HCT116 (cell line): ENCODE measurements at regions not wholly inside any gene's neighbourhood (a gene's known extent, or its start where the extent isn't known, plus 50 kb on each side); places are given as distances from the start of the nearest gene placed in this dataset.

Experiments used
- ATAC-seq: fragments of 200-7000 bp; cut with Tn5 transposase; 2 replicates; pipeline ENCODE4 v1.9.1; 2020; ENCODE audit warnings: mild to moderate bottlenecking, moderate library complexity
- BruUV-seq: library from RNA; stranded (reverse); fragments of 400-500 nt; replicated peaks from 2 replicates; lab custom pipeline; 2021; lab: Mats Ljungman, UMichigan
- CTCF ChIA-PET: fragments of 300-600 bp; sonication (Branson Sonifier 250); formaldehyde crosslinking; loops from one replicate; lab custom pipeline; 2021; ENCODE audit warnings: antibody characterized with exemption; lab: Charles Lee
- POLR2A ChIA-PET: fragments of 300-600, 350-600 bp; sonication (Branson Sonifier 250); formaldehyde crosslinking; loops from one replicate; lab custom pipeline; 2021; ENCODE audit warnings: antibody characterized with exemption; lab: Charles Lee
- RAD21 ChIA-PET, 2 experiments: fragments of 300-600 bp; sonication (Branson Sonifier 250); formaldehyde crosslinking; loops; one replicate each; lab custom pipeline; 2023; ENCODE audit warnings: low total read pairs in 2 of 2; ENCODE audit not compliant: uncharacterized antibody in 2 of 2, unreplicated experiment in 2 of 2, low non-redundant PET in 1 of 2; lab: Charles Lee
- DNase-seq: peaks from one replicate; pipeline ENCODE4 v3.0.0-alpha.2; 2010; ENCODE audit warnings: low read depth, low spot score
- H2AFZ ChIP-seq: fragments of 200-600 bp; shearing (Covaris generic), sonication (generic); 2 replicates; pipeline ENCODE4 v1.6.1; 2017; ENCODE audit warnings: low read depth, mixed run types, mixed read lengths, antibody characterized with exemption, low read length; ENCODE audit not compliant: poor library complexity, severe bottlenecking
- H3K27ac ChIP-seq: 2 replicates; pipeline ENCODE4 v1.5.1; 2012; ENCODE audit warnings: low read depth, low read length
- H3K27me3 ChIP-seq: fragments of 200-600 bp; sonication (generic); 2 replicates; pipeline ENCODE4 v1.6.1; 2016; ENCODE audit warnings: mixed run types, low read length, mixed read lengths; ENCODE audit not compliant: insufficient read depth
- H3K36me3 ChIP-seq, 2 experiments: fragments of 200-500 bp in 1 of 2; fragments of 200-600 bp in 1 of 2; sonication (Bioruptor generic) in 1 of 2; sonication (generic) in 1 of 2; 2 replicates each; pipeline versions ENCODE4 v1.5.1 to v1.6.1; 2014 to 2016; ENCODE audit warnings: low read length in 2 of 2, inconsistent platforms in 1 of 2, mixed read lengths in 1 of 2, mixed run types in 1 of 2; ENCODE audit not compliant: insufficient read depth in 2 of 2, control insufficient read depth in 1 of 2
- H3K4me1 ChIP-seq, 2 experiments: fragments of 200-600 bp in 1 of 2; sonication (generic) in 1 of 2; 2 replicates each; pipeline versions ENCODE4 v1.5.1 to v1.6.1; 2012 to 2017; ENCODE audit warnings: low read length in 2 of 2, inconsistent platforms in 1 of 2, mild to moderate bottlenecking in 1 of 2, mixed read lengths in 1 of 2, mixed run types in 1 of 2, moderate library complexity in 1 of 2; ENCODE audit not compliant: insufficient read depth in 2 of 2, control insufficient read depth in 1 of 2
- H3K4me2 ChIP-seq: fragments of 200-600 bp; sonication (generic); 2 replicates; pipeline ENCODE4 v1.6.1; 2017; ENCODE audit warnings: mixed run types, low read length, mixed read lengths
- H3K4me3 ChIP-seq, 2 experiments: fragments of 200-600 bp in 1 of 2; sonication (generic) in 1 of 2; replicated peaks in 1 of 2; 2 replicates each; pipeline ENCODE4 v1.5.1; 2011 to 2016; ENCODE audit warnings: low read length in 2 of 2, control low read depth in 1 of 2, low read depth in 1 of 2, mild to moderate bottlenecking in 1 of 2, mixed read lengths in 1 of 2, mixed run types in 1 of 2
- H3K79me2 ChIP-seq: fragments of 200-600 bp; sonication (generic); 2 replicates; pipeline ENCODE4 v1.6.1; 2017; ENCODE audit warnings: mild to moderate bottlenecking, mixed run types, low read length, moderate library complexity, mixed read lengths; ENCODE audit not compliant: insufficient read depth
- H3K9ac ChIP-seq: fragments of 200-600 bp; sonication (generic); 2 replicates; pipeline ENCODE4 v1.6.1; 2016; ENCODE audit warnings: low read length, mixed read lengths
- H3K9me2 ChIP-seq: fragments of 200-600 bp; sonication (generic), shearing (Covaris generic); 2 replicates; pipeline ENCODE4 v1.6.1; 2017; ENCODE audit warnings: mixed run types, mild to moderate bottlenecking, moderate library complexity; ENCODE audit not compliant: insufficient read depth
- H3K9me3 ChIP-seq, 2 experiments: fragments of 200-500 bp in 1 of 2; fragments of 200-600 bp in 1 of 2; sonication (Bioruptor generic) in 1 of 2; sonication (generic) in 1 of 2; 2 replicates each; pipeline ENCODE4 v1.6.1; 2014 to 2017; ENCODE audit warnings: low read length in 2 of 2, mixed read lengths in 2 of 2, inconsistent platforms in 1 of 2, low read depth in 1 of 2, mild to moderate bottlenecking in 1 of 2, mixed run types in 1 of 2, moderate library complexity in 1 of 2; ENCODE audit not compliant: control insufficient read depth in 1 of 2, insufficient read depth in 1 of 2
- H4K20me1 ChIP-seq: fragments of 200-600 bp; sonication (generic), shearing (Covaris generic); 2 replicates; pipeline ENCODE4 v1.6.1; 2017; ENCODE audit warnings: mixed run types, mild to moderate bottlenecking, moderate library complexity; ENCODE audit not compliant: insufficient read depth
- CBX3 ChIP-seq: IDR thresholded peaks from 2 replicates; pipeline ENCODE4 v1.6.1; 2012; ENCODE audit warnings: low read depth
- CEBPB ChIP-seq: IDR thresholded peaks from 2 replicates; pipeline ENCODE4 v1.6.1; 2012; ENCODE audit warnings: low read depth
- ELF1 ChIP-seq: IDR thresholded peaks from 2 replicates; pipeline ENCODE4 v1.6.1; 2012; ENCODE audit warnings: low read depth, borderline replicate concordance
- EZH2phosphoT487 ChIP-seq: fragments of 200-600 bp; IDR thresholded peaks from 2 replicates; pipeline ENCODE4 v1.6.1; 2018; ENCODE audit warnings: antibody characterized with exemption, borderline replicate concordance
- FOSL1 ChIP-seq: IDR thresholded peaks from 2 replicates; pipeline ENCODE4 v1.6.1; 2012; ENCODE audit warnings: low read depth
- POLR2A ChIP-seq: IDR thresholded peaks from 2 replicates; pipeline ENCODE4 v1.7.0; 2011; ENCODE audit warnings: borderline replicate concordance; ENCODE audit not compliant: insufficient read depth, insufficient read length; ENCODE audit errors: extremely low read depth
- RAD21 ChIP-seq: IDR thresholded peaks from 2 replicates; pipeline ENCODE4 v1.6.1; 2012; ENCODE audit warnings: low read depth, mild to moderate bottlenecking
- REST ChIP-seq: IDR thresholded peaks from 2 replicates; pipeline ENCODE4 v1.6.1; 2012; ENCODE audit warnings: low read depth
- SIN3A ChIP-seq: IDR thresholded peaks from 2 replicates; pipeline ENCODE4 v1.6.1; 2012; ENCODE audit warnings: low read depth
- SP1 ChIP-seq: IDR thresholded peaks from 2 replicates; pipeline ENCODE4 v1.6.1; 2012; ENCODE audit warnings: low read depth
- SRF ChIP-seq: IDR thresholded peaks from 2 replicates; pipeline ENCODE4 v1.6.1; 2012; ENCODE audit warnings: low read depth
- TCF7L2 ChIP-seq: IDR thresholded peaks from 2 replicates; pipeline ENCODE4 v1.7.0; 2011; ENCODE audit warnings: borderline replicate concordance, inconsistent platforms; ENCODE audit not compliant: insufficient read depth, insufficient read length; ENCODE audit errors: extremely low read depth
- ZFX ChIP-seq: fragments of 450-650 bp; IDR thresholded peaks from 2 replicates; pipeline ENCODE4 v1.6.1; 2017
- ZNF274 ChIP-seq: fragments of 200-500 bp; sonication (Bioruptor generic); IDR thresholded peaks from 2 replicates; pipeline ENCODE4 v1.6.1; 2014; ENCODE audit warnings: mild to moderate bottlenecking, low read depth, low read length, inconsistent platforms
- intact Hi-C: fragments of 100-400 bp; cut with micrococcal nuclease; formaldehyde crosslinking; loops from 2 replicates; pipeline ENCODE4 v1.10.0; 2022
- TF ChIP-seq, protein P1 (sequence below): IDR thresholded peaks from 2 replicates; pipeline ENCODE4 v1.6.1; 2011; ENCODE audit warnings: mild to moderate bottlenecking, low read length, moderate library complexity; ENCODE audit not compliant: insufficient replicate concordance; ENCODE audit errors: extremely low read depth
- TF ChIP-seq, protein P2 (sequence below): IDR thresholded peaks from 2 replicates; pipeline ENCODE4 v1.6.1; 2012

DNA sequence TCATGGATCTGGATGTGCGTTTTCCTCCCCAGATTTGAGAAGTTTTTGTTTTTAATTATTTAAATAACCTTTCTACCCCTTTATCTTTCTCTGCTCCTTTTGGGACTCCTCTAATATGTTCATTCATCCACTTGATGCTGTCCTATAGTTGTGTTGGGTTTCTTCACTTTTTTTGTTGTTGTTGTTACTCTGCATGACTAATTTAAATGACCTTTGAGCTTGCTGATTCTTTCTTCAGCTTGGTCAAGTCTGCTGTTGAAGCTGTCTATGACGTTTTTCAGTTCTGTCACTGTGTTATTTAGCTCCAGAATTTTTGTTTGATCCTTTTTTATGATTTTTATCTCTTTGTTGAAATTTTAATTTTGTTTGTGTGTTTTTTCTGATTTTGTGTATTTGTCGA, 463.6 kb upstream of the ALCAM start:
- Histone ChIP-seq H3K36me3 (no peaks in the 10 kb centered on the region), H3K9me3 (no peaks in the 10 kb centered on the region), H3K79me2 (no peaks in the 10 kb centered on the region), H3K27me3 (no peaks in the 10 kb centered on the region), H3K9me2 (no peaks in the 10 kb centered on the region; the same call in 1 of the 2 replicates), H3K4me3 (no peak overlapping the region), H3K4me1 (peaks cover 0 to 6% of the 10 kb centered on the region in 2 experiments; a peak in 1 of 4 replicates), H4K20me1 (no peaks in the 10 kb centered on the region), H3K27ac (no peak overlapping the region), H3K9ac (no peak overlapping the region), H3K4me2 (no peak overlapping the region), H2AFZ (no peak overlapping the region)
- TF ChIP-seq, protein P1, sequence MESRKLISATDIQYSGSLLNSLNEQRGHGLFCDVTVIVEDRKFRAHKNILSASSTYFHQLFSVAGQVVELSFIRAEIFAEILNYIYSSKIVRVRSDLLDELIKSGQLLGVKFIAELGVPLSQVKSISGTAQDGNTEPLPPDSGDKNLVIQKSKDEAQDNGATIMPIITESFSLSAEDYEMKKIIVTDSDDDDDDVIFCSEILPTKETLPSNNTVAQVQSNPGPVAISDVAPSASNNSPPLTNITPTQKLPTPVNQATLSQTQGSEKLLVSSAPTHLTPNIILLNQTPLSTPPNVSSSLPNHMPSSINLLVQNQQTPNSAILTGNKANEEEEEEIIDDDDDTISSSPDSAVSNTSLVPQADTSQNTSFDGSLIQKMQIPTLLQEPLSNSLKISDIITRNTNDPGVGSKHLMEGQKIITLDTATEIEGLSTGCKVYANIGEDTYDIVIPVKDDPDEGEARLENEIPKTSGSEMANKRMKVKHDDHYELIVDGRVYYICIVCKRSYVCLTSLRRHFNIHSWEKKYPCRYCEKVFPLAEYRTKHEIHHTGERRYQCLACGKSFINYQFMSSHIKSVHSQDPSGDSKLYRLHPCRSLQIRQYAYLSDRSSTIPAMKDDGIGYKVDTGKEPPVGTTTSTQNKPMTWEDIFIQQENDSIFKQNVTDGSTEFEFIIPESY, result no peak
- TF ChIP-seq ZNF274, result no peak
- TF ChIP-seq ZFX, result no peak
- TF ChIP-seq ELF1, result no peak
- no peak for TF ChIP-seq FOSL1
- intact Hi-C loops, result no loop called here
- ChIA-PET RAD21 (no interaction called here), POLR2A (no interaction called here), CTCF (no interaction called here)
- BruUV-seq, result no TSS peak
- no peak for ATAC-seq
- no peak for DNase-seq

DNA sequence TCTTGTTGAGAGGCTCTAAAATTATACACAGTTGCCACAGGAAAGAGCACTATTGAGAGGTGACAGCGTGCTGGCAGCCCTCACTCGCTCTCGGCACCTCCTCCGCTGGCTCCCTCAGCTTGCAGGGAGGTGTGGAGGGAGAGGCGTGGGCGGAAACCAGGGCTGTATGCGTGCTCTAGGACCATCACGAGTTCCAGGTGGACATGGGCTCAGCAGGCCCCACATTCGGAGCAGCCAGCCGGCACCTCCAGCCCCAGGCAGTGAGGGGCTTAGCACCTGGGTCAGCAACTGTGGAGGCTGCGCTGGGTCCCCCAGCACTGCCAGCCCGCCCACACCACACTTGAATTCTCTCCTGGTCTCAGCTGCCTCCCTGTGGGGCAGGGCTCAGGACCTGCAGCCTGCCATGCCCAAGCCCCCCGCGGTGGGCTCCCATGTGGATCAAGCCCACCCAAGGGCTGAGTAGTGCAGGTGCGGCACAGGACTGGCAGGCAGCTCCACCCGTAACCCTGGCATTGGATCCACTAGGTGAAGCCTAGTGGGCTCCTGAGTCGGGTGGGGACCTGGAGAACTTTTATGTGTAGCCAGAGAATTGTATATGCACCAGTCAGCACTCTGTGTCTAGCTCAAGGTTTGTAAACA, 460.6 kb upstream of the ALCAM start:
- ChIA-PET CTCF (no interaction called here), RAD21 (no interaction called here), POLR2A (no interaction called here)
- no peaks in the 10 kb centered on the region for H3K9me2 ChIP-seq
- H3K27ac ChIP-seq, result no peak overlapping the region
- H3K36me3 ChIP-seq, result no peaks in the 10 kb centered on the region
- H4K20me1 ChIP-seq, result no peaks in the 10 kb centered on the region
- BruUV-seq, result no TSS peak
- no peak overlapping the region for H3K4me3 ChIP-seq
- H3K9me3 ChIP-seq, result no peaks in the 10 kb centered on the region
- no peaks in the 10 kb centered on the region for H3K79me2 ChIP-seq
- intact Hi-C loops, result no loop called here
- H3K27me3 ChIP-seq, result no peaks in the 10 kb centered on the region
- H2AFZ ChIP-seq, result no peak overlapping the region
- peaks cover 0 to 6% of the 10 kb centered on the region in 2 experiments; a peak in 1 of 4 replicates for H3K4me1 ChIP-seq
- DNase-seq (no peak), ATAC-seq (no peak)
- H3K4me2 ChIP-seq, result no peak overlapping the region
- H3K9ac ChIP-seq, result no peak overlapping the region
- TF ChIP-seq RAD21 (no peak), ELF1 (no peak), CBX3 (no peak), POLR2A (no peak), SP1 (no peak), CEBPB (no peak), SIN3A (no peak), TCF7L2 (no peak), ZNF274 (no peak), SRF (no peak), EZH2phosphoT487 (no peak), REST (no peak)
- TF ChIP-seq, protein P2, sequence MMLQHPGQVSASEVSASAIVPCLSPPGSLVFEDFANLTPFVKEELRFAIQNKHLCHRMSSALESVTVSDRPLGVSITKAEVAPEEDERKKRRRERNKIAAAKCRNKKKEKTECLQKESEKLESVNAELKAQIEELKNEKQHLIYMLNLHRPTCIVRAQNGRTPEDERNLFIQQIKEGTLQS, result no peak
